SK-N-SH treated with all-trans-retinoic acid at 6 μM for 48 hours (cell line): ENCODE measurements at regions not wholly inside any gene's neighbourhood (a gene's known extent, or its start where the extent isn't known, plus 50 kb on each side); places are given as distances from the start of the nearest gene placed in this dataset.

Experiments used
- ISL1 ChIP-seq: fragments of 250-450 bp; sonication (Bioruptor Pico); IDR thresholded peaks from 2 replicates; pipeline ENCODE4 v2.1.2; 2022; ENCODE audit warnings: mild to moderate bottlenecking, moderate library complexity
- OSR1 ChIP-seq: fragments of 250-450 bp; sonication (Bioruptor Pico); IDR thresholded peaks from 2 replicates; pipeline ENCODE4 v1.8.0; 2022; ENCODE audit warnings: moderate library complexity, mild to moderate bottlenecking, inconsistent platforms
- SNAI2 ChIP-seq: fragments of 250-450 bp; sonication (Bioruptor Pico); IDR thresholded peaks from 2 replicates; pipeline ENCODE4 v1.5.0; 2020; ENCODE audit warnings: mild to moderate bottlenecking, moderate library complexity
- TOX ChIP-seq: fragments of 250-450 bp; sonication (Bioruptor Pico); IDR thresholded peaks from 2 replicates; pipeline ENCODE4 v1.8.0; 2021; ENCODE audit warnings: mild to moderate bottlenecking, moderate library complexity, borderline replicate concordance
- ZNF565 ChIP-seq: fragments of 450-650 bp; formaldehyde crosslinking; conservative IDR thresholded peaks from 2 replicates; pipeline ENCODE4 v1.5.0; 2020; ENCODE audit warnings: low read depth, mild to moderate bottlenecking, moderate library complexity
- TF ChIP-seq, protein P1 (sequence below): fragments of 250-450 bp; sonication (Bioruptor Pico); IDR thresholded peaks from 2 replicates; pipeline ENCODE4 v1.5.1; 2021; ENCODE audit warnings: mild to moderate bottlenecking, moderate library complexity
- TF ChIP-seq, protein P2 (sequence below): fragments of 250-450 bp; sonication (Bioruptor Pico); IDR thresholded peaks from 2 replicates; pipeline ENCODE4 v1.5.1; 2020; ENCODE audit warnings: low read depth, mild to moderate bottlenecking, moderate library complexity
- TF ChIP-seq, protein P3 (sequence below): fragments of 250-450 bp; sonication (Bioruptor Pico); IDR thresholded peaks from 2 replicates; pipeline ENCODE4 v1.8.0; 2020; ENCODE audit warnings: mild to moderate bottlenecking, moderate library complexity, borderline replicate concordance

DNA sequence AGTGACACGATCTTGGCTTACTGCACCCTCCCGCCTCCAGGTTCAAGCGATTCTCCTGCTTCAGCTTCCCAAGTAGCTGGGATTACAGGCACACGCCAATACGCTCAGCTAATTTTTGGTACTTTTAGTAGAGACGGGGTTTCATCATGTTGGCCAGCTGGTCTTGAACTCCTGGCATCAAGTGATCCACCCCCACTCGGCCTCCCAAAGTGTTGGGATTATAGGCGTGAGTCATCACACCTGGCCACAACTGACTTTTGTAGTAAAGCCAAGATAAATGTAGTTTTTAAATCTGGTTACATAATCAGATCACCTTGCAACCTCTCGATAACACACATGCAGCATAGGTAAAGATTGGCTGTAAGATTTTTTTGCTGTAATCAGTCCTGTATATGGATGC is 657.5 kb upstream of the DPPA4 start:
- TF ChIP-seq, protein P1, sequence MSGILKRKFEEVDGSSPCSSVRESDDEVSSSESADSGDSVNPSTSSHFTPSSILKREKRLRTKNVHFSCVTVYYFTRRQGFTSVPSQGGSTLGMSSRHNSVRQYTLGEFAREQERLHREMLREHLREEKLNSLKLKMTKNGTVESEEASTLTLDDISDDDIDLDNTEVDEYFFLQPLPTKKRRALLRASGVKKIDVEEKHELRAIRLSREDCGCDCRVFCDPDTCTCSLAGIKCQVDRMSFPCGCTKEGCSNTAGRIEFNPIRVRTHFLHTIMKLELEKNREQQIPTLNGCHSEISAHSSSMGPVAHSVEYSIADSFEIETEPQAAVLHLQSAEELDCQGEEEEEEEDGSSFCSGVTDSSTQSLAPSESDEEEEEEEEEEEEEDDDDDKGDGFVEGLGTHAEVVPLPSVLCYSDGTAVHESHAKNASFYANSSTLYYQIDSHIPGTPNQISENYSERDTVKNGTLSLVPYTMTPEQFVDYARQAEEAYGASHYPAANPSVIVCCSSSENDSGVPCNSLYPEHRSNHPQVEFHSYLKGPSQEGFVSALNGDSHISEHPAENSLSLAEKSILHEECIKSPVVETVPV (CRISPR knock-in tag), result no peak
- TF ChIP-seq, protein P2, sequence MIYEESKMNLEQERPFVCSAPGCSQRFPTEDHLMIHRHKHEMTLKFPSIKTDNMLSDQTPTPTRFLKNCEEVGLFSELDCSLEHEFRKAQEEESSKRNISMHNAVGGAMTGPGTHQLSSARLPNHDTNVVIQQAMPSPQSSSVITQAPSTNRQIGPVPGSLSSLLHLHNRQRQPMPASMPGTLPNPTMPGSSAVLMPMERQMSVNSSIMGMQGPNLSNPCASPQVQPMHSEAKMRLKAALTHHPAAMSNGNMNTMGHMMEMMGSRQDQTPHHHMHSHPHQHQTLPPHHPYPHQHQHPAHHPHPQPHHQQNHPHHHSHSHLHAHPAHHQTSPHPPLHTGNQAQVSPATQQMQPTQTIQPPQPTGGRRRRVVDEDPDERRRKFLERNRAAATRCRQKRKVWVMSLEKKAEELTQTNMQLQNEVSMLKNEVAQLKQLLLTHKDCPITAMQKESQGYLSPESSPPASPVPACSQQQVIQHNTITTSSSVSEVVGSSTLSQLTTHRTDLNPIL (CRISPR knock-in tag), result no peak
- TF ChIP-seq OSR1, result no peak
- no peak for TF ChIP-seq SNAI2 (CRISPR knock-in tag)
- TF ChIP-seq TOX (CRISPR knock-in tag), result no peak
- TF ChIP-seq, protein P3, sequence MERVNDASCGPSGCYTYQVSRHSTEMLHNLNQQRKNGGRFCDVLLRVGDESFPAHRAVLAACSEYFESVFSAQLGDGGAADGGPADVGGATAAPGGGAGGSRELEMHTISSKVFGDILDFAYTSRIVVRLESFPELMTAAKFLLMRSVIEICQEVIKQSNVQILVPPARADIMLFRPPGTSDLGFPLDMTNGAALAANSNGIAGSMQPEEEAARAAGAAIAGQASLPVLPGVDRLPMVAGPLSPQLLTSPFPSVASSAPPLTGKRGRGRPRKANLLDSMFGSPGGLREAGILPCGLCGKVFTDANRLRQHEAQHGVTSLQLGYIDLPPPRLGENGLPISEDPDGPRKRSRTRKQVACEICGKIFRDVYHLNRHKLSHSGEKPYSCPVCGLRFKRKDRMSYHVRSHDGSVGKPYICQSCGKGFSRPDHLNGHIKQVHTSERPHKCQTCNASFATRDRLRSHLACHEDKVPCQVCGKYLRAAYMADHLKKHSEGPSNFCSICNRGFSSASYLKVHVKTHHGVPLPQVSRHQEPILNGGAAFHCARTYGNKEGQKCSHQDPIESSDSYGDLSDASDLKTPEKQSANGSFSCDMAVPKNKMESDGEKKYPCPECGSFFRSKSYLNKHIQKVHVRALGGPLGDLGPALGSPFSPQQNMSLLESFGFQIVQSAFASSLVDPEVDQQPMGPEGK (CRISPR knock-in tag), result no peak
- TF ChIP-seq ZNF565, result no peak
- no peak for TF ChIP-seq ISL1 (CRISPR knock-in tag)
